ENCODE measurements at regions not wholly inside any gene's neighbourhood (a gene's known extent, or its start where the extent isn't known, plus 50 kb on each side); places are given as distances from the start of the nearest gene placed in this dataset.

DNA sequence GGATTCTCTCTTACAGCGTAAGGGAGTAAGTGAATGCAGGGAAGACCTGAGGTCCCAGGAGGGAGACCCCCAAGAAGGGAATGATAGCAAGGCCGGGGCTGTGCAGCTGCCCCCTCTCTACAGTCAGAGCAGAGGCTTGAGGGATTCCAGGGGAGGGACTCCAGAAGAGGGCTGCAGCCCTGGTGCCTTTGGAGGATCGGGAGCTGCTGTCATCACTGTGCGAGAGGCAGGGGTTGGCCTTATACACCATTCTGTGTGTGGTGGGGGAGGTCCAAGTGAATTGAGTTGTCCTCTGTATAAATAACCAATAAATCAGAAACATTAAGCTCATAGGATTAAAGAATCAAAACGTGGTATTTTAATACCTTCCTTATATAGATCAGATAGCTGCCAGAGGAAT lies 114.9 kb downstream of the GLI2 start:
- TF ChIP-seq SMC3 (conservative IDR thresholded peaks at IDR 0.05; ENCODE audit: poor library complexity): no peak
- no peak for TF ChIP-seq POLR2AphosphoS5 (IDR thresholded peaks at IDR 0.05)
- TF ChIP-seq, protein P1, sequence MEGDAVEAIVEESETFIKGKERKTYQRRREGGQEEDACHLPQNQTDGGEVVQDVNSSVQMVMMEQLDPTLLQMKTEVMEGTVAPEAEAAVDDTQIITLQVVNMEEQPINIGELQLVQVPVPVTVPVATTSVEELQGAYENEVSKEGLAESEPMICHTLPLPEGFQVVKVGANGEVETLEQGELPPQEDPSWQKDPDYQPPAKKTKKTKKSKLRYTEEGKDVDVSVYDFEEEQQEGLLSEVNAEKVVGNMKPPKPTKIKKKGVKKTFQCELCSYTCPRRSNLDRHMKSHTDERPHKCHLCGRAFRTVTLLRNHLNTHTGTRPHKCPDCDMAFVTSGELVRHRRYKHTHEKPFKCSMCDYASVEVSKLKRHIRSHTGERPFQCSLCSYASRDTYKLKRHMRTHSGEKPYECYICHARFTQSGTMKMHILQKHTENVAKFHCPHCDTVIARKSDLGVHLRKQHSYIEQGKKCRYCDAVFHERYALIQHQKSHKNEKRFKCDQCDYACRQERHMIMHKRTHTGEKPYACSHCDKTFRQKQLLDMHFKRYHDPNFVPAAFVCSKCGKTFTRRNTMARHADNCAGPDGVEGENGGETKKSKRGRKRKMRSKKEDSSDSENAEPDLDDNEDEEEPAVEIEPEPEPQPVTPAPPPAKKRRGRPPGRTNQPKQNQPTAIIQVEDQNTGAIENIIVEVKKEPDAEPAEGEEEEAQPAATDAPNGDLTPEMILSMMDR (IDR thresholded peaks at IDR 0.05; ENCODE audit: poor library complexity, severe bottlenecking): no peak
- no peak for TF ChIP-seq RAD21 (conservative IDR thresholded peaks at IDR 0.05)
- no peak for TF ChIP-seq TAF1 (IDR thresholded peaks at IDR 0.05; ENCODE audit: low read depth)
- TF ChIP-seq, protein P2, sequence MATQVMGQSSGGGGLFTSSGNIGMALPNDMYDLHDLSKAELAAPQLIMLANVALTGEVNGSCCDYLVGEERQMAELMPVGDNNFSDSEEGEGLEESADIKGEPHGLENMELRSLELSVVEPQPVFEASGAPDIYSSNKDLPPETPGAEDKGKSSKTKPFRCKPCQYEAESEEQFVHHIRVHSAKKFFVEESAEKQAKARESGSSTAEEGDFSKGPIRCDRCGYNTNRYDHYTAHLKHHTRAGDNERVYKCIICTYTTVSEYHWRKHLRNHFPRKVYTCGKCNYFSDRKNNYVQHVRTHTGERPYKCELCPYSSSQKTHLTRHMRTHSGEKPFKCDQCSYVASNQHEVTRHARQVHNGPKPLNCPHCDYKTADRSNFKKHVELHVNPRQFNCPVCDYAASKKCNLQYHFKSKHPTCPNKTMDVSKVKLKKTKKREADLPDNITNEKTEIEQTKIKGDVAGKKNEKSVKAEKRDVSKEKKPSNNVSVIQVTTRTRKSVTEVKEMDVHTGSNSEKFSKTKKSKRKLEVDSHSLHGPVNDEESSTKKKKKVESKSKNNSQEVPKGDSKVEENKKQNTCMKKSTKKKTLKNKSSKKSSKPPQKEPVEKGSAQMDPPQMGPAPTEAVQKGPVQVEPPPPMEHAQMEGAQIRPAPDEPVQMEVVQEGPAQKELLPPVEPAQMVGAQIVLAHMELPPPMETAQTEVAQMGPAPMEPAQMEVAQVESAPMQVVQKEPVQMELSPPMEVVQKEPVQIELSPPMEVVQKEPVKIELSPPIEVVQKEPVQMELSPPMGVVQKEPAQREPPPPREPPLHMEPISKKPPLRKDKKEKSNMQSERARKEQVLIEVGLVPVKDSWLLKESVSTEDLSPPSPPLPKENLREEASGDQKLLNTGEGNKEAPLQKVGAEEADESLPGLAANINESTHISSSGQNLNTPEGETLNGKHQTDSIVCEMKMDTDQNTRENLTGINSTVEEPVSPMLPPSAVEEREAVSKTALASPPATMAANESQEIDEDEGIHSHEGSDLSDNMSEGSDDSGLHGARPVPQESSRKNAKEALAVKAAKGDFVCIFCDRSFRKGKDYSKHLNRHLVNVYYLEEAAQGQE (IDR thresholded peaks at IDR 0.05; ENCODE audit: borderline replicate concordance): no peak
- no peak for TF ChIP-seq EZH2 (IDR thresholded peaks at IDR 0.05; ENCODE audit: borderline replicate concordance, insufficient read depth, low read length, poor library complexity, severe bottlenecking)

Measured in neural cell (in vitro differentiated cells).